Naive thymus-derived CD4-positive, alpha-beta T cell (primary cell): ENCODE measurements at regions not wholly inside any gene's neighbourhood (a gene's known extent, or its start where the extent isn't known, plus 50 kb on each side); places are given as distances from the start of the nearest gene placed in this dataset.

Experiments used
- ATAC-seq: fragments of 150-1000 bp; cut with Tn5 transposase; 2 replicates; pipeline ENCODE4 v1.10.0; 2021; ENCODE audit warnings: mild to moderate bottlenecking, moderate library complexity
- CTCF ChIA-PET: fragments of 350-600 bp; sonication (Branson Sonifier 250); formaldehyde crosslinking; loops from one replicate; lab custom pipeline; 2021; ENCODE audit warnings: antibody characterized with exemption; lab: Charles Lee
- POLR2A ChIA-PET: fragments of 350-600 bp; sonication (Branson Sonifier 250); formaldehyde crosslinking; loops from one replicate; lab custom pipeline; 2021; ENCODE audit warnings: antibody characterized with exemption, inconsistent platforms; lab: Charles Lee
- DNase-seq, 9 donors: peaks; one replicate each; pipeline versions ENCODE4 v3.0.0 to v3.0.0-alpha.2; 2020 to 2022; ENCODE audit warnings: mixed read lengths in 1 of 9
- H3K27ac ChIP-seq: one replicate; pipeline ENCODE4 v1.7.0; 2013; ENCODE audit warnings: mild to moderate bottlenecking, low read depth, low read length, moderate library complexity
- H3K27me3 ChIP-seq, 2 donors: one replicate each; pipeline ENCODE4 v1.7.0; 2013; ENCODE audit warnings: low read length in 2 of 2, mild to moderate bottlenecking in 2 of 2, moderate library complexity in 2 of 2; ENCODE audit not compliant: control insufficient read depth in 2 of 2, insufficient read depth in 2 of 2
- H3K36me3 ChIP-seq, 3 experiments: 1 replicate in 2 of 3; 2 replicates in 1 of 3; pipeline ENCODE4 v1.7.0; 2013; ENCODE audit warnings: low read length in 3 of 3, mild to moderate bottlenecking in 3 of 3, moderate library complexity in 1 of 3; ENCODE audit not compliant: insufficient read depth in 3 of 3, control insufficient read depth in 2 of 3
- H3K4me1 ChIP-seq, 2 donors: one replicate each; pipeline ENCODE4 v1.7.0; 2013; ENCODE audit warnings: low read length in 2 of 2, mild to moderate bottlenecking in 2 of 2, moderate library complexity in 1 of 2; ENCODE audit not compliant: control insufficient read depth in 2 of 2, insufficient read depth in 2 of 2
- H3K4me3 ChIP-seq: 2 replicates; pipeline ENCODE4 v1.7.0; 2013; ENCODE audit warnings: mild to moderate bottlenecking, low read length
- H3K9me3 ChIP-seq, 3 experiments: 1 replicate in 2 of 3; 2 replicates in 1 of 3; pipeline ENCODE4 v1.7.0; 2013; ENCODE audit warnings: low read length in 3 of 3; ENCODE audit not compliant: control insufficient read depth in 2 of 3
- H3K27ac Mint-ChIP-seq, 9 donors: one replicate each; pipeline ENCODE4 v1.8.0; 2020 to 2022; ENCODE audit warnings: mixed read lengths in 9 of 9, mild to moderate bottlenecking in 8 of 9, moderate library complexity in 5 of 9, inconsistent platforms in 2 of 9
- H3K27me3 Mint-ChIP-seq, 5 donors: one replicate each; pipeline ENCODE4 v1.8.0; 2021 to 2022; ENCODE audit warnings: mixed read lengths in 5 of 5, mild to moderate bottlenecking in 1 of 5
- H3K36me3 Mint-ChIP-seq, 5 donors: one replicate each; pipeline ENCODE4 v1.8.0; 2020 to 2022; ENCODE audit warnings: mixed read lengths in 5 of 5, mild to moderate bottlenecking in 3 of 5, inconsistent platforms in 1 of 5
- H3K4me1 Mint-ChIP-seq, 7 donors: one replicate each; pipeline ENCODE4 v1.8.0; 2020 to 2022; ENCODE audit warnings: mixed read lengths in 7 of 7, mild to moderate bottlenecking in 3 of 7, inconsistent platforms in 1 of 7
- H3K4me3 Mint-ChIP-seq, 10 donors: one replicate each; pipeline ENCODE4 v1.8.0; 2020 to 2022; ENCODE audit warnings: mild to moderate bottlenecking in 10 of 10, mixed read lengths in 10 of 10, moderate library complexity in 6 of 10, inconsistent platforms in 2 of 10
- H3K9me3 Mint-ChIP-seq, 11 donors: one replicate each; pipeline ENCODE4 v1.8.0; 2020 to 2022; ENCODE audit warnings: mixed read lengths in 11 of 11, mild to moderate bottlenecking in 4 of 11, inconsistent platforms in 1 of 11, moderate library complexity in 1 of 11
- intact Hi-C, 2 donors: fragments of 100-400 bp; cut with micrococcal nuclease; formaldehyde crosslinking; loops; one replicate each; pipeline ENCODE4 v1.15.1; 2023

DNA sequence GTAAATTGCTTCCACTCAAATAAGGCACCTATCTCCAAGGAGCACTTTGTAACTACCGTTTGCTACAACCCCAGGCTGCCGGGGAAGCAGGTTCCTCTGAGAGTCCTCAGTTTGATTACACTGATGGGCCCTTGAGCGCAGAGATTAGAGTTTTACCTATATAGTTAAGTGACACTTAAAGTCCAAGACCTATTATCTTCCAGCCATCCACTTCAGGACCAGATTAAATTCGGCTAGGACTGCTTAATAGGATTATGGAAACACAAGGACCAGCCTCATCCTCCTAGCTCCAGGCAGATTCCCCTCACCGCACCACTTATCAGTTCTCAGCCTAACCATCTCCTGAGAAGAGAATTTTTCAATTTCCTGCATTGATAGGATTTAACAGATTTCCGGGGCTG is 64.7 kb upstream of the TIAM2 start:
- peaks cover 0 to 11% (median 8%) of the 10 kb centered on the region in 5 donors for H3K36me3 Mint-ChIP-seq
- no peak overlapping the region for H3K4me3 ChIP-seq
- H3K4me1 ChIP-seq, result no peaks in the 10 kb centered on the region
- ChIA-PET POLR2A (no interaction called here), CTCF (no interaction called here)
- H3K27me3 Mint-ChIP-seq, result no peaks in the 10 kb centered on the region
- H3K4me1 Mint-ChIP-seq, result peaks cover 0 to 16% (median 0%) of the 10 kb centered on the region in 7 donors
- intact Hi-C loops, result loop anchor here in 1 of 2 donors (5.0 kb wide), 1 partner anchor 67 kb away; the partner anchor contains the start of gene TIAM2
- no peaks in the 10 kb centered on the region for H3K27me3 ChIP-seq
- ATAC-seq (no peak), DNase-seq (no peak)
- peaks cover 0 to 2% (median 0%) of the 10 kb centered on the region in 11 donors for H3K9me3 Mint-ChIP-seq
- no peak overlapping the region for H3K4me3 Mint-ChIP-seq
- peaks cover 0 to 6% (median 0%) of the 10 kb centered on the region in 3 experiments for H3K36me3 ChIP-seq
- no peak overlapping the region for H3K27ac ChIP-seq
- no peak overlapping the region for H3K27ac Mint-ChIP-seq
- H3K9me3 ChIP-seq, result no peaks in the 10 kb centered on the region

GRCh38 chr6:154931711-154932424 is 63.2 kb upstream of the TIAM2 start:
- ATAC-seq, result no peak
- Histone ChIP-seq H3K27ac (no peak overlapping the region), H3K4me3 (no peak overlapping the region), H3K9me3 (no peaks in the 10 kb centered on the region), H3K4me1 (no peaks in the 10 kb centered on the region), H3K36me3 (peaks cover 0 to 6% (median 0%) of the 10 kb centered on the region in 3 experiments), H3K27me3 (no peaks in the 10 kb centered on the region)
- Mint-ChIP-seq H3K9me3 (peaks cover 0 to 2% (median 0%) of the 10 kb centered on the region in 11 donors), H3K27ac (no peak overlapping the region), H3K4me3 (no peak overlapping the region), H3K4me1 (peaks cover 0 to 16% (median 0%) of the 10 kb centered on the region in 7 donors), H3K27me3 (no peaks in the 10 kb centered on the region), H3K36me3 (peaks cover 0 to 11% (median 8%) of the 10 kb centered on the region in 5 donors)
- intact Hi-C loops, result loop anchor here in 1 of 2 donors (5.0 kb wide), 1 partner anchor 65 kb away; the partner anchor contains the start of gene TIAM2
- DNase-seq, result no peak
- POLR2A ChIA-PET, result no interaction called here
- CTCF ChIA-PET, result no interaction called here

- Mint-ChIP-seq H3K9me3 (peaks cover 0 to 2% (median 0%) of the 10 kb centered on the region in 11 donors), H3K4me3 (no peak overlapping the region), H3K4me1 (peaks cover 0 to 16% (median 0%) of the 10 kb centered on the region in 7 donors), H3K27ac (no peak overlapping the region), H3K36me3 (peaks cover 0 to 11% (median 8%) of the 10 kb centered on the region in 5 donors), H3K27me3 (no peaks in the 10 kb centered on the region)
- Histone ChIP-seq H3K9me3 (no peaks in the 10 kb centered on the region), H3K27me3 (no peaks in the 10 kb centered on the region), H3K27ac (no peak overlapping the region), H3K4me1 (no peaks in the 10 kb centered on the region), H3K36me3 (peaks cover 0 to 6% (median 0%) of the 10 kb centered on the region in 3 experiments), H3K4me3 (no peak overlapping the region)
- intact Hi-C loops, result loop anchor here in 1 of 2 donors (5.0 kb wide), 1 partner anchor 65 kb away; the partner anchor contains the start of gene TIAM2
- CTCF ChIA-PET, result no interaction called here
- ATAC-seq (no peak), DNase-seq (no peak)
- POLR2A ChIA-PET, result no interaction called here
Observed at GRCh38 chr6:154932515-154933027, 62.5 kb upstream of the TIAM2 start.

GRCh38 chr6:154933181-154933827 is 61.8 kb upstream of the TIAM2 start:
- Mint-ChIP-seq H3K4me1 (peaks cover 0 to 14% (median 0%) of the 10 kb centered on the region in 7 donors), H3K27me3 (no peaks in the 10 kb centered on the region), H3K4me3 (no peak overlapping the region), H3K36me3 (peaks cover 0 to 11% (median 8%) of the 10 kb centered on the region in 5 donors), H3K27ac (no peak overlapping the region), H3K9me3 (peaks cover 0 to 2% (median 0%) of the 10 kb centered on the region in 11 donors)
- no peak overlapping the region for H3K4me3 ChIP-seq
- no peak overlapping the region for H3K27ac ChIP-seq
- POLR2A ChIA-PET, result no interaction called here
- H3K36me3 ChIP-seq, result peaks cover 0 to 6% (median 0%) of the 10 kb centered on the region in 3 experiments
- H3K27me3 ChIP-seq, result no peaks in the 10 kb centered on the region
- no peaks in the 10 kb centered on the region for H3K9me3 ChIP-seq
- no peaks in the 10 kb centered on the region for H3K4me1 ChIP-seq
- intact Hi-C loops, result loop anchor here in 1 of 2 donors (5.0 kb wide), 1 partner anchor 64 kb away; the partner anchor contains the start of gene TIAM2
- ATAC-seq, result no peak
- DNase-seq, result no peak
- CTCF ChIA-PET, result no interaction called here

DNA sequence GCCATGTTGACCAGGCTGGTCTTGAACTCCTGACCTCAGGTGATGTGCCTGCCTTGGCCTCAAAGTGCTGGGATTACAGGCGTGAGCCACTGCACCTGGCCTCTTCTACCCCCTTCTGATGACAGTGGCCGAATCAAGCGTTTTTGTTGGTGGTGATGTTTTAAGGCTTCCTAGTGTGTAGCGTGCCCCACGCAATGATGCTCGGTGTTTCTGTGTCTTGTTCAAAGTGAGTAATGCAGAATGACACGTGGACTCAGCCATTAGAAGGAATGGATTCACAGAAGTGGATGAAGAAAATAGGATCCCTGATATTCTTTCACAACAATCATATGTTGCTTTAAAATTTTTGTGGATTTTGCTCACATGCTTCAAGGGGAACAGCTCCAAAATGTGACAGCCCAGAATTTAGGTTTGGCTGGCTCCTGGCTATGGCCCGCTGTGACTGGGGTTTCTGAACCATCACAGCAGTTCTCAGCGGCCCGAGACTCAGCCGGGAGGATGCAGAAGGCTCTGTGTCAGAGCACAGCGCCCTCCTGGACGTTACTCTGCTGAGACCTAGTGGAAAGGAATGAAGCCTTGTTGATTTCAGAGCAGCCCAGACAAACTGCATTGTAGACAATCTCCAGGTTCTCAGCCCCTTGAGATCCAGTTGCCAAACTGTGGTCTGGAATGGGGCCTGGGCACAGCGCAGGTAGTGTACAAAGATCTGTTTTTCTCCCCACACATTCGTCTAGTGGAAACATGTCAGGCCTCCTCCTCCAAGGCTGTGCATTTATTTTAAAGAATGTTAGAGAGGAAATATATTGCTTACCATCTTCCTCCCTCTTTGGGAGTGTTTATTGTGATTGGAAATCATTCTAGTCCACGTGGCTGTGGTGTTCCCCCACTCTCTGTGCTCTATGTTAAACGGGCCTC is 57.6 kb upstream of the TIAM2 start:
- POLR2A ChIA-PET, result no interaction called here
- Histone ChIP-seq H3K36me3 (peaks cover 0 to 6% (median 0%) of the 10 kb centered on the region in 3 experiments), H3K4me1 (no peaks in the 10 kb centered on the region), H3K27me3 (no peaks in the 10 kb centered on the region), H3K27ac (no peak overlapping the region), H3K9me3 (no peaks in the 10 kb centered on the region), H3K4me3 (no peak overlapping the region)
- no peak for ATAC-seq
- CTCF ChIA-PET, result no interaction called here
- H3K27me3 Mint-ChIP-seq, result no peaks in the 10 kb centered on the region
- H3K27ac Mint-ChIP-seq, result no peak overlapping the region
- peaks cover 0 to 17% (median 8%) of the 10 kb centered on the region in 5 donors for H3K36me3 Mint-ChIP-seq
- peaks cover 0 to 8% (median 0%) of the 10 kb centered on the region in 7 donors for H3K4me1 Mint-ChIP-seq
- DNase-seq, result no peak
- intact Hi-C loops, result no loop called here
- H3K4me3 Mint-ChIP-seq, result no peak overlapping the region
- peaks cover 0 to 2% (median 0%) of the 10 kb centered on the region in 11 donors for H3K9me3 Mint-ChIP-seq

- intact Hi-C loops, result no loop called here
- Mint-ChIP-seq H3K27ac (no peak overlapping the region), H3K4me3 (no peak overlapping the region), H3K36me3 (peaks cover 0 to 17% (median 3%) of the 10 kb centered on the region in 5 donors), H3K4me1 (peaks cover 0 to 3% (median 0%) of the 10 kb centered on the region in 7 donors), H3K9me3 (peaks cover 0 to 2% (median 0%) of the 10 kb centered on the region in 11 donors), H3K27me3 (no peaks in the 10 kb centered on the region)
- Histone ChIP-seq H3K27me3 (no peaks in the 10 kb centered on the region), H3K27ac (no peak overlapping the region), H3K4me3 (no peak overlapping the region), H3K9me3 (no peaks in the 10 kb centered on the region), H3K36me3 (no peaks in the 10 kb centered on the region), H3K4me1 (no peaks in the 10 kb centered on the region)
- no peak for DNase-seq
- ChIA-PET POLR2A (no interaction called here), CTCF (no interaction called here)
- no peak for ATAC-seq
Observed at GRCh38 chr6:154938221-154938580, 56.9 kb upstream of the TIAM2 start.
